HUES6 (cell line): ENCODE measurements at regions not wholly inside any gene's neighbourhood (a gene's known extent, or its start where the extent isn't known, plus 50 kb on each side); places are given as distances from the start of the nearest gene placed in this dataset.

Experiments
- H3K27ac ChIP-seq: 2 replicates; pipeline ENCODE4 v1.7.0; 2013; ENCODE audit warnings: low read depth, mild to moderate bottlenecking, low read length, inconsistent platforms
- H3K27me3 ChIP-seq: 2 replicates; pipeline ENCODE4 v1.6.1; 2013; ENCODE audit warnings: low read length; ENCODE audit not compliant: control insufficient read depth, insufficient read depth
- H3K36me3 ChIP-seq: 2 replicates; pipeline ENCODE4 v1.6.1; 2013; ENCODE audit warnings: low read length; ENCODE audit not compliant: control insufficient read depth, insufficient read depth
- H3K4me1 ChIP-seq: 2 replicates; pipeline ENCODE4 v1.6.1; 2013; ENCODE audit warnings: low read length; ENCODE audit not compliant: control insufficient read depth, insufficient read depth
- H3K4me3 ChIP-seq: 2 replicates; pipeline ENCODE4 v1.5.1; 2013; ENCODE audit warnings: low read depth, low read length
- H3K9ac ChIP-seq: one replicate; pipeline ENCODE4 v1.6.1; 2013; ENCODE audit warnings: mild to moderate bottlenecking, low read length
- H3K9me3 ChIP-seq: 2 replicates; pipeline ENCODE4 v1.6.1; 2013; ENCODE audit warnings: low read depth, low read length; ENCODE audit not compliant: control insufficient read depth, insufficient read depth

DNA sequence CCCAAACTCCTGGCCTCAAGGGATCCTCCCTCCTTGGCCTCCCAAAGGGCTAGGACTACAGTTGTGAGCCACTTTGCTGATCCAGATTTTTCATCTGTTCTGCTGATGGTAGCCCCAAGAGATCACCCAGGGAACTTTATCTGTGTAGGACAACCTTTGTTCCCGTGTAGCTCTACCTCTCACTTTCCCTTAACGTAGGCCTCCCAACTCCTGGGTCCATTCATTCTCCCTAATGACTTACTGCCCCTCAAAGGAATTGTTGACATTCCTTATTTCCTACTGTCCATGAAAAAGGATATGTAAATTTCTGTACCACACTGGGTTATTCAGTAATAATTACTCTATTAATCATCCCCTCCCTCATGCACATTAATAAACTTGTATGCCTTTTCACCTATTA lies 51.0 kb upstream of the PHF24 start:
- Histone ChIP-seq H3K36me3 (no peaks in the 10 kb centered on the region), H3K27ac (no peak overlapping the region), H3K9ac (no peak overlapping the region), H3K4me3 (no peak overlapping the region), H3K27me3 (no peaks in the 10 kb centered on the region), H3K4me1 (peaks cover 4% of the 10 kb centered on the region; the same call in 1 of the 2 replicates), H3K9me3 (no peaks in the 10 kb centered on the region)

DNA sequence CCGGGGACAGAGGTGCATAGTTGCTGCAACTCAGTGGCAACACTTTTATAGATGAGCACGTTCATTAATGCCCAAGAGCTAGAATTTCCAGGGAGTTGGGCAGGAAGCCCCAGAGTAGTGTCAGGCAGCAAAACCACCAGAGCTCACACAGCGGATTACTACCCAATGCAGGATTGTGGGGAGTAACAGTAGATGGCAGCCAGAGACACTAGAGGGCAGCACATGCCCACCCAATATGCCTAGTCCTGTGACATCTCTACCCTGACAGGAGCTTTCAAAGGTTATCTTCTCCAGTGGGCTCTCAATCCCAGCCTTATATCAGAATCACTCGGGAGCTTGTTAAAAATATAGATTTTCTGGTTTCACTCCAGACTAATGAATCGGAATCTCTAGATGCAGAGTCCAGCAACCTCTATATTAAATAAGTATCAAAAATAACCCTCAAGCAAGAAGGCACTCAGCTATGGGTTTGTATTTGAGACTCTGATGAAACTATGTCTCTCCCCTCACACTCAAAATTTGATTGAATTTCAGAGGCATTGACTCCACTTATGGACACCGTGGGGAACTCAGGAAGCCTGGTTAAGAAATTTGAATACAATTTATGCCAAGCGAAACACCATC lies 58.4 kb upstream of the PHF24 start:
- Histone ChIP-seq H3K9me3 (no peaks in the 10 kb centered on the region), H3K27me3 (peaks cover 31% of the 10 kb centered on the region), H3K9ac (no peak overlapping the region), H3K4me1 (no peaks in the 10 kb centered on the region), H3K4me3 (no peak overlapping the region), H3K27ac (no peak overlapping the region), H3K36me3 (no peaks in the 10 kb centered on the region)

DNA sequence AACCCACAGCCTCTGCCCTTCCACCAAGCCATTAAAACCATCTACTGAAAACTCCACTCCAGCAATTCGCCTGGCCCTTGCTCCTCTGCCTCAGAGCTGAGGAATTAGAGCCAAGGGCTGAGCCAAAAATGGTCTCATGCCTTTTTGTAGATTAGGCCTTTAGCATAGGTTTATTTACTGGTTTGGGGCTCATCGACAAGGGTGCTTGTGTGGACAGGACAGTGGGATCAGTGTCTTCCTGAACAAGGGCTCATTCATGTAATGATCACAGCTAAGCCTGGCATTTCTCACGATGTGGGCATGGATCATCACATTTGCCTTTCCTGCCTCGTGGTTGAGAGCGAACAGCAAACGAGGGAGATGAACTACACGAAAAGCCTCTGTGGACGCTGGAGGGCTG lies 59.2 kb upstream of the PHF24 start:
- H3K27me3 ChIP-seq: peaks cover 39% of the 10 kb centered on the region
- no peaks in the 10 kb centered on the region for H3K9me3 ChIP-seq
- H3K36me3 ChIP-seq: no peaks in the 10 kb centered on the region
- no peak overlapping the region for H3K4me3 ChIP-seq
- H3K27ac ChIP-seq: no peak overlapping the region
- H3K4me1 ChIP-seq: no peaks in the 10 kb centered on the region
- no peak overlapping the region for H3K9ac ChIP-seq

DNA sequence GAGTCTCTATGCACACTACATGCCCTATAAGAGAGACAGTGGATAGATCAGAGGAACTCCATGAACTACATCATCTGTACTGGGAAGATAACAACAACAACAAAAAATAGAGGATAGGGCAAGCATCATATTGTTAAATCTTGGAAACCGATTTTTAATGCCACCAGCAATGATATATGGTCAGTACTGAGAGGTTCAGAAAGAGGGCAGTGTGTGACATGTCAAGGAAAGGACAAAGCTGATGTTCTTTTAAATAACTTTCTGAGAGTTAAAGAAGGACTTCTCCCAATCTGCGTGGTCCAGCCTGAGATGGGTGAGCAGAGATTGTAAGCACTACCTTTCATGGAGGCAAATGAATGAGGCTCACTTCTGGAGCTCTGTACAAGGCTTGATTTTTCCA lies 62.0 kb upstream of the PHF24 start:
- Histone ChIP-seq H3K9ac (no peak overlapping the region), H3K27me3 (peaks cover 46% of the 10 kb centered on the region), H3K27ac (no peak overlapping the region), H3K4me1 (no peaks in the 10 kb centered on the region), H3K4me3 (no peak overlapping the region), H3K9me3 (no peaks in the 10 kb centered on the region), H3K36me3 (no peaks in the 10 kb centered on the region)

DNA sequence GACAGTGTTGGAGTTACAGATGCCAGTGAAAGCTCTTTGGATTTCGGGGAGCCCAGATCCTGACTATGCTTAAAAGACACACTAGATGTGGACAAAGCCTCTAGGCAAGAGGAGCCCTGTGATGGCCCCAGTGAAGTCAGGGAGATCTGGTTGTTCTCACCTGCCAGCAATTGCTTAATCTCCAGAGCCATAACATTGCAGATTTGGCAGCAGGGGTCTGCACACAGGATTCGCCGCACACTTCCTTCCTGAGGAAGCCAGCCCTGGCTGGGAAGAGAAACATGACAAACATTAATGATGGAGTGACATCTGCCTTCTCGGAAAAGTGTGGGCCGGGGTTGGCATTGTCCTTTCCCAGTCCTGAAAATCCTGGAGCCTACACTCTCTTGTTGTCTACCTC lies 65.2 kb upstream of the PHF24 start:
- Histone ChIP-seq H3K27me3 (peaks cover 45% of the 10 kb centered on the region), H3K36me3 (no peaks in the 10 kb centered on the region), H3K9me3 (no peaks in the 10 kb centered on the region), H3K9ac (no peak overlapping the region), H3K27ac (no peak overlapping the region), H3K4me1 (no peaks in the 10 kb centered on the region), H3K4me3 (no peak overlapping the region)

DNA sequence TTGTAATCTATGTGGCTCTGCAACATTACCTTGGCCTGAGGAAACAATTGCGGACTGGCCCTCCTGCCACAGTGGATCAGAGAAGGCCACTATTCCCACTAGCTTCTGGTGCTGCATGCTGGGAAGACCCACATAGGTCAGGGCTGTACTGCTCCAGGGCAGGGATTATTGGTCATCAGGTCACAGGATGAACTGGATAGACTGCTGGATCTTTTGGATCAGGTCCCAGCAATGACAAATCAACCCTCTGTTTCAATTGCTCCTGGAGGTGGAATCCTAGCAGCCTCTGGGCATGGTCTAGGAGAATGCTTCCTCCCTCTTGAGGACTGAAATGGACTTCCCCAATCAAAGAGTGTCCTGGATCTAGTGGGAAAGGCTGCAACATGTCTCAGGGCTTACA lies 66.7 kb upstream of the PHF24 start:
- peaks cover 45% of the 10 kb centered on the region for H3K27me3 ChIP-seq
- no peaks in the 10 kb centered on the region for H3K4me1 ChIP-seq
- no peaks in the 10 kb centered on the region for H3K9me3 ChIP-seq
- no peaks in the 10 kb centered on the region for H3K36me3 ChIP-seq
- H3K27ac ChIP-seq: no peak overlapping the region
- H3K9ac ChIP-seq: no peak overlapping the region
- H3K4me3 ChIP-seq: no peak overlapping the region

DNA sequence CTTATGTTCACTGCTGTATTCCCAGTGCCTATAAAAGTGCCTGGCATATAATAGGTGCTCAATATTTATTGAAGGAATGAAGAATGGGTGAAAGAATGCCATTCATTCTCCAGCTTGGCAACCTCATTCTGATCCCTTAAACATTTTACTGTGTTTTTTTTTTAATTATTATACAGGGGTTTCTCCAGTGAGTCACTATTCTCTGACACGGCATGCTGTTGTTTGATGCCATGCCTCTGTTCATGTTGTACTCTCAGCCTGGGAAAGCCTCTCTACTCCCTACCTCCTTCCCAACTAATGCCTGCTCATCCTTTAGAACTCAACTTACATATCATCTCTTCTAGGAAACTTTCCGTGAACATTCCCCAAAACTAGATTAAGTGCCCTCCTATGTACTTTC lies 70.2 kb upstream of the PHF24 start:
- H3K9ac ChIP-seq: no peak overlapping the region
- no peaks in the 10 kb centered on the region for H3K36me3 ChIP-seq
- no peaks in the 10 kb centered on the region for H3K9me3 ChIP-seq
- peaks cover 31% of the 10 kb centered on the region for H3K27me3 ChIP-seq
- no peak overlapping the region for H3K4me3 ChIP-seq
- no peak overlapping the region for H3K27ac ChIP-seq
- H3K4me1 ChIP-seq: no peaks in the 10 kb centered on the region

DNA sequence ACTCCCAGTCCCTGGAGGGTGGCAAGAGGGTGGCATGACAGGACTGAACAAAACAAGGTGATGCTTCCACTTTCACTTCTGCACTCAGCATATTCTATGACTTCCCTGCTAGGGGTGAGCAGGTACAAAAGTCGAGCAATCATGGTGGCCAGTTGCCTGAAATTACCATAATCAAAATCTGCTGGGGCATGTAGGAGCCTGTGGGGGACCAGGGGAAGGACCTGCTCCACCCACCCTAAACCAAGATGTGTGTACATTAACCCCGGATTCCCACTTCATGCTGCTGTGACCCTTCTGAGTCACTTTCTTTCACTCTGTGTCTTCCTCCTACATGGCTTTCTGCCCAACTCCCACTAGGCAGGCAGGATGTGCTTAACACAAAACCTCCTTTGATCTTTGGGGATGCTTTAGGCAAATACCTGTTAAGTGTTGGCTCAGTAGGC lies 73.3 kb upstream of the PHF24 start:
- Histone ChIP-seq H3K9ac (no peak overlapping the region), H3K9me3 (no peaks in the 10 kb centered on the region), H3K4me1 (no peaks in the 10 kb centered on the region), H3K36me3 (no peaks in the 10 kb centered on the region), H3K4me3 (no peak overlapping the region), H3K27me3 (peaks cover 26% of the 10 kb centered on the region), H3K27ac (no peak overlapping the region)

DNA sequence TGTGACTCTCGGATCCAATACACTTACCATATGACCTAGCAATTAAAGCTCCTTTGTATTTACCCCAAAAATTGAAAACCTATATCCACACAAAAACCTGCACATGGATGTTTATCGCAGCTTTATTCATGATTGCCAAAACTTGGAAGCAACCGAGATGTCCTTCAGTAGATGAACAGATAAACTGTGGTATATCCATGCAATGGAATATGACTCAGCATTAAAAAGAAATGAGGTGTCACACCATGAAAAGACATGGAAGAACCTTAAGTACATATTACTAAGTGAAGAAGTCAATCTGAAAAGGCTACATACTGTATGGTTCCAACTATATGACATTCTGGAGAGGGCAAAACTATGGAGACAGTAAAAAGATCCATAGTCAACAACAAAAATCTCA lies 82.0 kb upstream of the PHF24 start:
- H3K27ac ChIP-seq: no peak overlapping the region
- no peaks in the 10 kb centered on the region for H3K36me3 ChIP-seq
- peaks cover 3% of the 10 kb centered on the region; the same call in 1 of the 2 replicates for H3K4me1 ChIP-seq
- no peak overlapping the region for H3K9ac ChIP-seq
- no peaks in the 10 kb centered on the region for H3K27me3 ChIP-seq
- no peak overlapping the region for H3K4me3 ChIP-seq
- no peaks in the 10 kb centered on the region for H3K9me3 ChIP-seq

DNA sequence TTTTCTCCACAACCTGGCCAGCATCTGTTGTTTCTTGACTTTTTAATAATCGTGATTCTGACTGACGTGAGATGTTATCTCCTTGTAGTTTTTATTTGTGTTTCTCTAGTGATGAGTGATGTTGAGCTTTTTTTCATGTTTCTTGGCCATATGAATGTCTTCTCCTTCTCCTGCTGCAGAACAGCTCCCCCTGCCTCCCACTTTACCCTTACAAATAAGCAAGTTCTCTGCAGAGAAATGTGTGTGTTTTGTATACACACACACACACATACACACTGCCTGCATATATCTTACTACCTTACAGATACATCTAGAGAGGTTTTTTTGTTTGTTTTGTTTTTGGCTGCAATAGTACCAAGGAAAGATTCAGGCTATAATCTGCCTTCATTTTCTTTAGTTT lies 88.7 kb upstream of the PHF24 start:
- no peak overlapping the region for H3K9ac ChIP-seq
- H3K4me3 ChIP-seq: no peak overlapping the region
- peaks cover 3% of the 10 kb centered on the region; the same call in 1 of the 2 replicates for H3K9me3 ChIP-seq
- no peaks in the 10 kb centered on the region for H3K4me1 ChIP-seq
- no peak overlapping the region for H3K27ac ChIP-seq
- no peaks in the 10 kb centered on the region for H3K36me3 ChIP-seq
- H3K27me3 ChIP-seq: no peaks in the 10 kb centered on the region

DNA sequence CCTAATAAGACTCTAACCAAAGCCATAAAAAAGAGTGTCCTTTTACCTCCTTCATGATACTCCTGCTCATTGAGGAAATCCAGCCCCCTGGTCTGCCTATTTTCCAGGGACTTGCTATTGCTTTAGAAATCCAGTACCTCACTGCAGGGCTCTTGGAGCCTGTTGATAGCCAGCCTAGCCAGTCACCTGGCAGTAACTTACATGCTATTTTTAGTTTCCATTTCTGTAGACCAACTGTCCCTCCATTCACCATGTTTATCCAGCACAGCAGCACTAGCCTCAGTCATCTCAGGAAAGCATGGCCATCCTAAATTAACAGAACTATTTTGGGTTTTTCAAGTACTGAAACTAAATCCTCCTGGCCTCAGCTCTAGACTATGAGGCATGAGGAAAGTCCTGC lies 91.5 kb upstream of the PHF24 start:
- Histone ChIP-seq H3K36me3 (no peaks in the 10 kb centered on the region), H3K4me1 (no peaks in the 10 kb centered on the region), H3K9me3 (peaks cover 6% of the 10 kb centered on the region; the same call in 1 of the 2 replicates), H3K27me3 (no peaks in the 10 kb centered on the region), H3K9ac (no peak overlapping the region), H3K4me3 (no peak overlapping the region), H3K27ac (no peak overlapping the region)

DNA sequence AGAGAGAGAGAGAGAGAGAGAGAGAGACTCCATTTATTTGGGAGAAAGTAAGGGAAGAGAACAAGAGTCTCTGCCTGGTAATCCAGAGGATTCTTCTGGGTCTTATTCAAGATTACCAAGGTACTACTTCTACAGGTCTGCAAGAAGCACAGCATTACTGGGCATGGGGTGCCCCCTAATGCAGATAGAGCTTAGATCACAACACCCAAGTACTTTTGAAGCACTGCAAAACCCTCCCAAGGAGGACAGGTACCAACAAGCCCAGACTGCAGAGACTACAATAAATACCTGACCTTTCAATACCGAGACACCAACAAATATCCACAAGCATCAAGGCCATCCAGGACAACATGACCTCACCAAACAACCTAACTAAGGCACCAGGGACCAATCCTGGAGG lies 94.7 kb upstream of the PHF24 start:
- H3K9me3 ChIP-seq: peaks cover 6% of the 10 kb centered on the region; the same call in 1 of the 2 replicates
- no peak overlapping the region for H3K9ac ChIP-seq
- no peaks in the 10 kb centered on the region for H3K27me3 ChIP-seq
- no peak overlapping the region for H3K4me3 ChIP-seq
- no peak overlapping the region for H3K27ac ChIP-seq
- H3K36me3 ChIP-seq: no peaks in the 10 kb centered on the region
- no peaks in the 10 kb centered on the region for H3K4me1 ChIP-seq
